DMS53 treated with DMSO at 0.1 percent for 48 hours (cell line): ENCODE measurements at regions not wholly inside any gene's neighbourhood (a gene's known extent, or its start where the extent isn't known, plus 50 kb on each side); places are given as distances from the start of the nearest gene placed in this dataset.

Source experiments
- DNase-seq: peaks from one replicate; lab custom pipeline; 2025; ENCODE audit not compliant: unreplicated experiment; lab: John Stamatoyannopoulos, UW

- DNase-seq, result no peak
Measured at GRCh38 chr19:30609656-30610270, 237.6 kb downstream of the ZNF536 start.

GRCh38 chr19:30608471-30608870, 236.3 kb downstream of the ZNF536 start:
- DNase-seq, result no peak
